Fibroblast of lung (primary cell): ENCODE measurements at regions not wholly inside any gene's neighbourhood (a gene's known extent, or its start where the extent isn't known, plus 50 kb on each side); places are given as distances from the start of the nearest gene placed in this dataset.

Source experiments
- EZH2 ChIP-seq: IDR thresholded peaks from 2 replicates; pipeline ENCODE4 v1.5.1; 2012; ENCODE audit warnings: low read length, control low read depth, mild to moderate bottlenecking; ENCODE audit errors: missing control alignments
- TF ChIP-seq, protein P1 (sequence below), 2 donors: IDR thresholded peaks in 1 of 2; conservative IDR thresholded peaks in 1 of 2; 1 replicate in 1 of 2; 2 replicates in 1 of 2; pipeline ENCODE4 v1.5.1; 2011 to 2012; ENCODE audit warnings: low read length in 2 of 2, control low read depth in 1 of 2, inconsistent platforms in 1 of 2, low read depth in 1 of 2, mild to moderate bottlenecking in 1 of 2

DNA sequence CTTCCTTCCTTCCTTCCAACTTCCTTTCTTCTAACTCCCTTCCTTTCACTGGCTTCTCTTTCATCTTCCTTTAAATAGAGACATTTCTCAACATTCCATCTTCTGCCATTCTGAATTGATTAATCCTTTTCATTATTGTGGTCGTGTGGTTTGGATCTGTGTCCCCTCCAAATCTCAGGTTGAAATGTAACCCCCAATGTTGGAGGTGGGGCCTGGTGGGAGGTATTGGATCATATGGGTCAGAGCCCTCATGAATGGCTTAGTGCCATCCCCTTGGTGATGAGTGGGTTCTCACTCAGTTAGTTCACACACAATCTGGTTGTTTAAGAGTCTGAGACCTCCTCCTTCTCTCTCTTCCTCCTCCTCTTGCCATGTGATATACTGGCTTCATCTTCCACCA, 130.9 kb upstream of the SV2C start:
- TF ChIP-seq, protein P1, sequence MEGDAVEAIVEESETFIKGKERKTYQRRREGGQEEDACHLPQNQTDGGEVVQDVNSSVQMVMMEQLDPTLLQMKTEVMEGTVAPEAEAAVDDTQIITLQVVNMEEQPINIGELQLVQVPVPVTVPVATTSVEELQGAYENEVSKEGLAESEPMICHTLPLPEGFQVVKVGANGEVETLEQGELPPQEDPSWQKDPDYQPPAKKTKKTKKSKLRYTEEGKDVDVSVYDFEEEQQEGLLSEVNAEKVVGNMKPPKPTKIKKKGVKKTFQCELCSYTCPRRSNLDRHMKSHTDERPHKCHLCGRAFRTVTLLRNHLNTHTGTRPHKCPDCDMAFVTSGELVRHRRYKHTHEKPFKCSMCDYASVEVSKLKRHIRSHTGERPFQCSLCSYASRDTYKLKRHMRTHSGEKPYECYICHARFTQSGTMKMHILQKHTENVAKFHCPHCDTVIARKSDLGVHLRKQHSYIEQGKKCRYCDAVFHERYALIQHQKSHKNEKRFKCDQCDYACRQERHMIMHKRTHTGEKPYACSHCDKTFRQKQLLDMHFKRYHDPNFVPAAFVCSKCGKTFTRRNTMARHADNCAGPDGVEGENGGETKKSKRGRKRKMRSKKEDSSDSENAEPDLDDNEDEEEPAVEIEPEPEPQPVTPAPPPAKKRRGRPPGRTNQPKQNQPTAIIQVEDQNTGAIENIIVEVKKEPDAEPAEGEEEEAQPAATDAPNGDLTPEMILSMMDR (conservative IDR thresholded peaks at IDR 0.05 in 1 of 2, IDR thresholded peaks at IDR 0.05 in 1 of 2; ENCODE audit: low read depth in 1 of 2, low read length in 2 of 2) = no peak
- no peak for TF ChIP-seq EZH2
